ENCODE measurements at regions not wholly inside any gene's neighbourhood (a gene's known extent, or its start where the extent isn't known, plus 50 kb on each side); places are given as distances from the start of the nearest gene placed in this dataset.
"Not testable (repeated sequence)": the region's sequence is repeated elsewhere in the genome, so short reads cannot be mapped to it uniquely, and the experiment has no call there.

GRCh38 chrX:66717926-66718325, 79.0 kb upstream of the EDA2R start:
- no peak for TF ChIP-seq CTCF (IDR thresholded peaks at IDR 0.05; ENCODE audit: insufficient read depth, low read depth, low read length)
- H3K4me3 ChIP-seq (ENCODE audit: low read depth, low read length), result no peak overlapping the region
- DNase-seq (ENCODE audit: low read depth), result no peak

- no peak for TF ChIP-seq CTCF (IDR thresholded peaks at IDR 0.05; ENCODE audit: insufficient read depth, low read depth, low read length)
- DNase-seq (ENCODE audit: low read depth), result no peak
- H3K4me3 ChIP-seq (ENCODE audit: low read depth, low read length), result no peak overlapping the region
Observed at GRCh38 chrX:66698273-66699204, 59.7 kb upstream of the EDA2R start.

GRCh38 chrX:66692512-66692911, 53.6 kb upstream of the EDA2R start:
- H3K4me3 ChIP-seq (ENCODE audit: low read depth, low read length); DNase-seq (ENCODE audit: low read depth): not testable (repeated sequence)
